ENCODE measurements at regions not wholly inside any gene's neighbourhood (a gene's known extent, or its start where the extent isn't known, plus 50 kb on each side); places are given as distances from the start of the nearest gene placed in this dataset.

GRCh38 chr11:119907122-119907851 lies 178.3 kb upstream of the NECTIN1 start:
- Mint-ChIP-seq H3K36me3 (ENCODE audit: low read depth) (no peaks in the 10 kb centered on the region), H3K27me3 (peaks cover 58% of the 10 kb centered on the region), H3K4me3 (no peak overlapping the region), H3K27ac (no peak overlapping the region), H3K4me1 (no peaks in the 10 kb centered on the region)
- DNase-seq = no peak
- H3K9me3 ChIP-seq (ENCODE audit: control insufficient read depth, low read length, poor library complexity, severe bottlenecking) = no peaks in the 10 kb centered on the region
- ATAC-seq = no peak

- no peak overlapping the region for H3K27ac Mint-ChIP-seq
- no peak for DNase-seq
- no peaks in the 10 kb centered on the region for H3K9me3 ChIP-seq (ENCODE audit: control insufficient read depth, low read length, poor library complexity, severe bottlenecking)
- no peaks in the 10 kb centered on the region for H3K4me1 Mint-ChIP-seq
- ATAC-seq = no peak
- peaks cover 66% of the 10 kb centered on the region for H3K27me3 Mint-ChIP-seq
- no peak overlapping the region for H3K4me3 Mint-ChIP-seq
- H3K36me3 Mint-ChIP-seq (ENCODE audit: low read depth) = peaks cover 2% of the 10 kb centered on the region
Measured at GRCh38 chr11:119906376-119906775, 177.4 kb upstream of the NECTIN1 start.

- H3K36me3 Mint-ChIP-seq (ENCODE audit: low read depth) = peaks cover 2% of the 10 kb centered on the region
Measured at GRCh38 chr11:119905162-119905561, 176.2 kb upstream of the NECTIN1 start.

GRCh38 chr11:119904531-119905035 lies 175.6 kb upstream of the NECTIN1 start:
- H3K4me1 Mint-ChIP-seq = no peaks in the 10 kb centered on the region
- no peaks in the 10 kb centered on the region for H3K9me3 ChIP-seq (ENCODE audit: control insufficient read depth, low read length, poor library complexity, severe bottlenecking)
- H3K36me3 Mint-ChIP-seq (ENCODE audit: low read depth) = peaks cover 2% of the 10 kb centered on the region
- DNase-seq = no peak
- H3K27me3 Mint-ChIP-seq = peaks cover 69% of the 10 kb centered on the region
- no peak for ATAC-seq
- no peak overlapping the region for H3K4me3 Mint-ChIP-seq
- no peak overlapping the region for H3K27ac Mint-ChIP-seq

More at GRCh38 chr11:119905162-119905561, 176.2 kb upstream of the NECTIN1 start:
- DNase-seq (no peak), ATAC-seq (no peak)
- Mint-ChIP-seq H3K4me3 (no peak overlapping the region), H3K4me1 (no peaks in the 10 kb centered on the region), H3K27me3 (peaks cover 72% of the 10 kb centered on the region), H3K27ac (no peak overlapping the region)
- H3K9me3 ChIP-seq (ENCODE audit: control insufficient read depth, low read length, poor library complexity, severe bottlenecking) = no peaks in the 10 kb centered on the region

- H3K27ac Mint-ChIP-seq = no peak overlapping the region
- H3K36me3 Mint-ChIP-seq (ENCODE audit: low read depth) = peaks cover 2% of the 10 kb centered on the region
- no peak for DNase-seq
- no peaks in the 10 kb centered on the region for H3K4me1 Mint-ChIP-seq
- no peaks in the 10 kb centered on the region for H3K9me3 ChIP-seq (ENCODE audit: control insufficient read depth, low read length, poor library complexity, severe bottlenecking)
- no peak for ATAC-seq
- H3K27me3 Mint-ChIP-seq = peaks cover 61% of the 10 kb centered on the region
- H3K4me3 Mint-ChIP-seq = no peak overlapping the region
Measured at GRCh38 chr11:119903821-119904220, 174.8 kb upstream of the NECTIN1 start.

GRCh38 chr11:119903389-119903788 lies 174.4 kb upstream of the NECTIN1 start:
- H3K4me1 Mint-ChIP-seq = no peaks in the 10 kb centered on the region
- DNase-seq (no peak), ATAC-seq (no peak)
- H3K27ac Mint-ChIP-seq = no peak overlapping the region
- peaks cover 2% of the 10 kb centered on the region for H3K36me3 Mint-ChIP-seq (ENCODE audit: low read depth)
- H3K27me3 Mint-ChIP-seq = peaks cover 57% of the 10 kb centered on the region
- no peaks in the 10 kb centered on the region for H3K9me3 ChIP-seq (ENCODE audit: control insufficient read depth, low read length, poor library complexity, severe bottlenecking)
- H3K4me3 Mint-ChIP-seq = no peak overlapping the region

- Mint-ChIP-seq H3K4me3 (no peak overlapping the region), H3K27me3 (peaks cover 52% of the 10 kb centered on the region), H3K4me1 (no peaks in the 10 kb centered on the region), H3K36me3 (ENCODE audit: low read depth) (peaks cover 2% of the 10 kb centered on the region), H3K27ac (no peak overlapping the region)
- no peaks in the 10 kb centered on the region for H3K9me3 ChIP-seq (ENCODE audit: control insufficient read depth, low read length, poor library complexity, severe bottlenecking)
- DNase-seq = no peak
- ATAC-seq = no peak
Measured at GRCh38 chr11:119902656-119903231, 173.7 kb upstream of the NECTIN1 start.

- ATAC-seq = no peak
- Mint-ChIP-seq H3K4me1 (no peaks in the 10 kb centered on the region), H3K27ac (no peak overlapping the region), H3K36me3 (ENCODE audit: low read depth) (peaks cover 2% of the 10 kb centered on the region), H3K27me3 (peaks cover 53% of the 10 kb centered on the region), H3K4me3 (no peak overlapping the region)
- H3K9me3 ChIP-seq (ENCODE audit: control insufficient read depth, low read length, poor library complexity, severe bottlenecking) = no peaks in the 10 kb centered on the region
- DNase-seq = no peak
Measured at GRCh38 chr11:119901657-119902577, 172.9 kb upstream of the NECTIN1 start.

- Mint-ChIP-seq H3K27ac (no peak overlapping the region), H3K4me1 (no peaks in the 10 kb centered on the region), H3K27me3 (peaks cover 39% of the 10 kb centered on the region), H3K4me3 (no peak overlapping the region), H3K36me3 (ENCODE audit: low read depth) (peaks cover 2% of the 10 kb centered on the region)
- no peak for ATAC-seq
- DNase-seq = no peak
- H3K9me3 ChIP-seq (ENCODE audit: control insufficient read depth, low read length, poor library complexity, severe bottlenecking) = no peaks in the 10 kb centered on the region
Measured at GRCh38 chr11:119899997-119900396, 171.0 kb upstream of the NECTIN1 start.

- no peaks in the 10 kb centered on the region for H3K4me1 Mint-ChIP-seq
- H3K9me3 ChIP-seq (ENCODE audit: control insufficient read depth, low read length, poor library complexity, severe bottlenecking) = no peaks in the 10 kb centered on the region
- H3K36me3 Mint-ChIP-seq (ENCODE audit: low read depth) = peaks cover 2% of the 10 kb centered on the region
- ATAC-seq (no peak), DNase-seq (no peak)
- peaks cover 41% of the 10 kb centered on the region for H3K27me3 Mint-ChIP-seq
- H3K4me3 Mint-ChIP-seq = no peak overlapping the region
- no peak overlapping the region for H3K27ac Mint-ChIP-seq
Measured at GRCh38 chr11:119897576-119897975, 168.6 kb upstream of the NECTIN1 start.

- no peaks in the 10 kb centered on the region for H3K4me1 Mint-ChIP-seq
- H3K27ac Mint-ChIP-seq = no peak overlapping the region
- H3K9me3 ChIP-seq (ENCODE audit: control insufficient read depth, low read length, poor library complexity, severe bottlenecking) = no peaks in the 10 kb centered on the region
- peaks cover 2% of the 10 kb centered on the region for H3K36me3 Mint-ChIP-seq (ENCODE audit: low read depth)
- H3K4me3 Mint-ChIP-seq = no peak overlapping the region
- ATAC-seq = no peak
- no peak for DNase-seq
- peaks cover 42% of the 10 kb centered on the region for H3K27me3 Mint-ChIP-seq
Measured at GRCh38 chr11:119897046-119897440, 168.0 kb upstream of the NECTIN1 start.

- Mint-ChIP-seq H3K4me3 (no peak overlapping the region), H3K36me3 (ENCODE audit: low read depth) (no peaks in the 10 kb centered on the region), H3K27me3 (peaks cover 40% of the 10 kb centered on the region), H3K4me1 (no peaks in the 10 kb centered on the region), H3K27ac (no peak overlapping the region)
- ATAC-seq (no peak), DNase-seq (no peak)
- H3K9me3 ChIP-seq (ENCODE audit: control insufficient read depth, low read length, poor library complexity, severe bottlenecking) = no peaks in the 10 kb centered on the region
Measured at GRCh38 chr11:119896387-119897045, 167.5 kb upstream of the NECTIN1 start.

- ATAC-seq (no peak), DNase-seq (no peak)
- H3K36me3 Mint-ChIP-seq (ENCODE audit: low read depth) = no peaks in the 10 kb centered on the region
- H3K27ac Mint-ChIP-seq = no peak overlapping the region
- no peak overlapping the region for H3K4me3 Mint-ChIP-seq
- no peaks in the 10 kb centered on the region for H3K4me1 Mint-ChIP-seq
- peaks cover 39% of the 10 kb centered on the region for H3K27me3 Mint-ChIP-seq
- H3K9me3 ChIP-seq (ENCODE audit: control insufficient read depth, low read length, poor library complexity, severe bottlenecking) = no peaks in the 10 kb centered on the region
Measured at GRCh38 chr11:119895981-119896380, 167.0 kb upstream of the NECTIN1 start.

Data from T-helper 17 cell (primary cell).